Endothelial cell of umbilical vein (primary cell): ENCODE measurements at regions not wholly inside any gene's neighbourhood (a gene's known extent, or its start where the extent isn't known, plus 50 kb on each side); places are given as distances from the start of the nearest gene placed in this dataset.

Source experiments
- CTCF ChIP-seq, 2 donors: IDR thresholded peaks; 1 replicate in 1 of 2; 2 replicates in 1 of 2; pipeline ENCODE4 v1.5.1; 2011; ENCODE audit warnings: low read length in 2 of 2, mild to moderate bottlenecking in 2 of 2, moderate library complexity in 2 of 2, control low read depth in 1 of 2, inconsistent platforms in 1 of 2, low read depth in 1 of 2; ENCODE audit not compliant: insufficient read depth in 1 of 2; ENCODE audit errors: extremely low read depth in 1 of 2
- EZH2 ChIP-seq: IDR thresholded peaks from 2 replicates; pipeline ENCODE4 v1.6.1; 2012; ENCODE audit warnings: borderline replicate concordance, low read depth, mild to moderate bottlenecking, moderate library complexity, low read length, inconsistent platforms; ENCODE audit not compliant: severe bottlenecking
- FOS ChIP-seq: IDR thresholded peaks from 2 replicates; pipeline ENCODE4 v1.6.1; 2011; ENCODE audit warnings: mild to moderate bottlenecking, low read length, moderate library complexity, borderline replicate concordance; ENCODE audit not compliant: insufficient read depth
- MAX ChIP-seq: IDR thresholded peaks from 2 replicates; pipeline ENCODE4 v1.6.1; 2011; ENCODE audit not compliant: insufficient read depth, insufficient read length
- POLR2AphosphoS5 ChIP-seq: IDR thresholded peaks from 2 replicates; pipeline ENCODE4 v1.6.1; 2012; ENCODE audit warnings: low read depth, mild to moderate bottlenecking, control low read depth, low read length, moderate library complexity; ENCODE audit not compliant: insufficient read depth

GRCh38 chr7:45239486-45239885 lies 81.9 kb downstream of the RAMP3 start:
- TF ChIP-seq CTCF (IDR thresholded peaks at IDR 0.05; ENCODE audit: extremely low read depth in 1 of 2, insufficient read depth in 1 of 2, low read depth in 1 of 2, low read length in 2 of 2) (no peak), MAX (no peak), EZH2 (no peak), POLR2AphosphoS5 (no peak), FOS (peak; percentile 30)
